ENCODE measurements at regions not wholly inside any gene's neighbourhood (a gene's known extent, or its start where the extent isn't known, plus 50 kb on each side); places are given as distances from the start of the nearest gene placed in this dataset.

DNA sequence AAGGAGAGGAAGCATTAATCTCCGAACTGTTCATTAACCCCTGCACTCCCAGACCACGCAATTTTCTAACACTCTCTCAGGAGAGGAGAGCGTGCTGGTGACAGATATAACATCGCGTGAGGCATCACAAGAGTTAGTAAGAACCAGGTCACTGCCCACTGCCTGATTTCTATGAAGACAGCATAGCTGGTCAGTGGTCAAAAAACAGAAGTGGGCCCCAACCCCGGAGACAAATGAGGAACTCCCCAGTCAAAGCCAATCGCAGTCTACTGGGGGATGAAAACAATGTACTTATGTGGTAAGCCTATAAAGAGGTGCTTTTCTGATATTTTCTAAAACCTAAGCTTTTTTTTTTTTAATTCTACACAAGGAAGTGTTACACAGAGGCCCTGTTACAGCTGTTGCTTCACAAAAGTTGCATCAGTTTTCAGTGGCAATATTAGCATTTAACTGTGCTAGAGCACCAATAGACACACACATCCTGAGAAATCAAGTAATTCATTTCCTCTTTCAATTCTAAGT lies 231.8 kb upstream of the IRF2BP2 start:
- no peaks in the 10 kb centered on the region for H3K9me3 ChIP-seq (ENCODE audit: control insufficient read depth, low read length)
- no peaks in the 10 kb centered on the region for H3K27me3 ChIP-seq (replicated peaks; ENCODE audit: control insufficient read depth, insufficient read depth, low read length, poor library complexity, severe bottlenecking)
- H3K4me1 ChIP-seq (ENCODE audit: control insufficient read depth, insufficient read depth, low read length, poor library complexity, severe bottlenecking): peaks cover 32% of the 10 kb centered on the region
- no peak for DNase-seq
- no peaks in the 10 kb centered on the region for H3K36me3 ChIP-seq (ENCODE audit: control insufficient read depth, insufficient read depth, low read length)
- H3K27ac ChIP-seq (ENCODE audit: insufficient read depth, low read length, poor library complexity, severe bottlenecking): no peak overlapping the region
- H3K4me3 ChIP-seq (ENCODE audit: insufficient read depth, low read depth, low read length, poor library complexity, severe bottlenecking): no peak overlapping the region

DNA sequence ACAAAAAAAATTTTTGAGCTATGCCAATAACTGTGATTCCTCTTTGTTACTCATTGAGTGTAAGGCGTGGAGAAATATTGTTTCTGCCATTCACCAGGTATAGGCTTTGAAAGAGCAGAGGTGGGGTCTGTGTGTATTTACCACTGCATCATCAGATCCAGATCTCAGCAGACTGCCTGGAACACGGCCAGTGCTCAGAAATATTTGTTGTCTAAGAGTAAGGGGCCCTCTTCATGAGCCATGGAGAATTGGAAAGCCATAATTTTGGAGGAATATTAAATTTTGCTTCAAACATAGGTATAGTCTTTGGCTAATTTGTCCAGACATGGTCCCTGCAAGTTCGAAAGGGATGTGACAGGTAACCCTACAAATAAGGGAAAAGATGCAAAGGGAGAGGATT lies 231.3 kb upstream of the IRF2BP2 start:
- Histone ChIP-seq H3K36me3 (ENCODE audit: control insufficient read depth, insufficient read depth, low read length) (no peaks in the 10 kb centered on the region), H3K4me3 (ENCODE audit: insufficient read depth, low read depth, low read length, poor library complexity, severe bottlenecking) (no peak overlapping the region), H3K27ac (ENCODE audit: insufficient read depth, low read length, poor library complexity, severe bottlenecking) (no peak overlapping the region), H3K27me3 (replicated peaks; ENCODE audit: control insufficient read depth, insufficient read depth, low read length, poor library complexity, severe bottlenecking) (no peaks in the 10 kb centered on the region), H3K9me3 (ENCODE audit: control insufficient read depth, low read length) (no peaks in the 10 kb centered on the region), H3K4me1 (ENCODE audit: control insufficient read depth, insufficient read depth, low read length, poor library complexity, severe bottlenecking) (peaks cover 32% of the 10 kb centered on the region)
- no peak for DNase-seq

DNA sequence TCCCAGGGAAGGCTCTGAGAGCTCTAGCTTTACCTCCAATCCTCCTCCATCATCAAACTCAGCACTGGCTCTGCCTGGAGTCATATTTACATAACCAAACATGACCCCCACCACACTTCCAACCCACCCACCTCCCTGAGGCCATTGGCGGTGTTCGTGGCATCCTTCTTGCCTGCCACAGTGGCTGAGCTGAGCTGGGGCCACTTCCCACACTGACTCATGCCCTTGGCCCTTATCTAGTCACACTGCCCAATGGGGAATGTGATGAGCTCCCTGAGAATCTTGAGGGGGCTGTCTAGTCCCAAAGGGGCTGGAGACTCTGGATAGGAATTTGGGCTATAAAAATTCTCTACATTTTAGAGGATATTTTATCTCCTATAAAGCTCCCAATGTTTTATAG lies 230.9 kb upstream of the IRF2BP2 start:
- DNase-seq: no peak
- Histone ChIP-seq H3K36me3 (ENCODE audit: control insufficient read depth, insufficient read depth, low read length) (no peaks in the 10 kb centered on the region), H3K27me3 (replicated peaks; ENCODE audit: control insufficient read depth, insufficient read depth, low read length, poor library complexity, severe bottlenecking) (no peaks in the 10 kb centered on the region), H3K27ac (ENCODE audit: insufficient read depth, low read length, poor library complexity, severe bottlenecking) (no peak overlapping the region), H3K4me3 (ENCODE audit: insufficient read depth, low read depth, low read length, poor library complexity, severe bottlenecking) (no peak overlapping the region), H3K4me1 (ENCODE audit: control insufficient read depth, insufficient read depth, low read length, poor library complexity, severe bottlenecking) (peaks cover 32% of the 10 kb centered on the region), H3K9me3 (ENCODE audit: control insufficient read depth, low read length) (no peaks in the 10 kb centered on the region)

DNA sequence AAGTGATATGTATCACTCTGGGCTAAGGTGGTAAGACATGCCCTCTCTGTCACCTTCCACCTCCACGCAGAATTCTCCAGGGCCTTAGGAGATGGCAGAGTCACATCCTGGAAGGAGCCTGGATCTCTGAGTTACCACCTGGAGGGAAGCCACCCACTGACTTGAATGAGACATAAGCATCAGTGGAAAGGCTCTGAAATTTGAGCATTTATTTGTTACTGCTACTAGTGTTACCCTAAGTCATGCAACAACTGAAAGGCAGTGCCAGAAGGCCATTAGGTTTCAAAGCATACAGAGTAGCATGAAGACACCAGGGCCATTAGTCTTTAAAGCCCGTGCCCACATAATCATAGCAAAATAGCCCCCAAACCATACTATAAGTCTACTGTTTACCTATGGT lies 230.3 kb upstream of the IRF2BP2 start:
- no peak overlapping the region for H3K27ac ChIP-seq (ENCODE audit: insufficient read depth, low read length, poor library complexity, severe bottlenecking)
- no peaks in the 10 kb centered on the region for H3K9me3 ChIP-seq (ENCODE audit: control insufficient read depth, low read length)
- H3K27me3 ChIP-seq (replicated peaks; ENCODE audit: control insufficient read depth, insufficient read depth, low read length, poor library complexity, severe bottlenecking): no peaks in the 10 kb centered on the region
- DNase-seq: no peak
- H3K4me1 ChIP-seq (ENCODE audit: control insufficient read depth, insufficient read depth, low read length, poor library complexity, severe bottlenecking): peaks cover 32% of the 10 kb centered on the region
- no peaks in the 10 kb centered on the region for H3K36me3 ChIP-seq (ENCODE audit: control insufficient read depth, insufficient read depth, low read length)
- no peak overlapping the region for H3K4me3 ChIP-seq (ENCODE audit: insufficient read depth, low read depth, low read length, poor library complexity, severe bottlenecking)

DNA sequence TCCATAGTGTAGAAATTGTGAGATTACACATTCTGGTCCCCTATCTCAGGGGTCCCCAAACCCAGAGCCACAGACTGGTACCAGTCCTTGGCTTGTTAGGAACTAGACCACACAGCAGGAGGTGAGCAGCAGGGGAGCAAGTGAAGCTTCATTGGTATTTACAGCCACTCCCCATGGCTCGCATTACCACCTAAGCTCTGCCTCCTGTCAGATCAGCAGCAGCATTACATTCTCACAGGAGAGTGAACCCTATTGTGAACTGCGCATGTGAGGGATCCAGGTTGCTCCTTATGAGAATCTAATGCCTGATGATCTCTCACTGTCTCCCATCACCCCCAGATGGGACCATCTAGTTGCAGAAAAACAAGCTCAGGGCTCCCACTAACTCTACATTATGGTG lies 229.7 kb upstream of the IRF2BP2 start:
- DNase-seq: no peak
- Histone ChIP-seq H3K4me1 (ENCODE audit: control insufficient read depth, insufficient read depth, low read length, poor library complexity, severe bottlenecking) (peaks cover 28% of the 10 kb centered on the region), H3K9me3 (ENCODE audit: control insufficient read depth, low read length) (no peaks in the 10 kb centered on the region), H3K4me3 (ENCODE audit: insufficient read depth, low read depth, low read length, poor library complexity, severe bottlenecking) (no peak overlapping the region), H3K27ac (ENCODE audit: insufficient read depth, low read length, poor library complexity, severe bottlenecking) (no peak overlapping the region), H3K36me3 (ENCODE audit: control insufficient read depth, insufficient read depth, low read length) (no peaks in the 10 kb centered on the region), H3K27me3 (replicated peaks; ENCODE audit: control insufficient read depth, insufficient read depth, low read length, poor library complexity, severe bottlenecking) (no peaks in the 10 kb centered on the region)

DNA sequence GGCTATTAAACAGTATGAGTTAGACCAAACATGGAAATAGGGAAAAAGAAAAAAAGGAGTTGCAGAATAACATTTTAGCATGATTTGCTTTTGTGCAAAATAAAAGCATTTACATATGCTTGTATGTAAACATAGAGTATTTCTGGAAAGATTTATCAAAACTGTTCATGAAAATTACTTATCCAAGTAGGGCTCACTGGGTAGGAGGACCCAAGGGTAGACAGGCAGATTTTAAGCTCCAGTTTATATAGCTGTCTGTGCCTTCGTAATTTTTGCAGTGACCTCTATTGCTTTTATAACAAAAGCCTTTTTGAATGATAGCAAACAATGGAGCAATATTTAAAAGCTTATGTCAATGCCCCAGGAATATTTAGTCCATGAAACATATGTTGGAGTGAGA lies 228.8 kb upstream of the IRF2BP2 start:
- DNase-seq: no peak
- Histone ChIP-seq H3K4me1 (ENCODE audit: control insufficient read depth, insufficient read depth, low read length, poor library complexity, severe bottlenecking) (peaks cover 20% of the 10 kb centered on the region), H3K27ac (ENCODE audit: insufficient read depth, low read length, poor library complexity, severe bottlenecking) (no peak overlapping the region), H3K36me3 (ENCODE audit: control insufficient read depth, insufficient read depth, low read length) (no peaks in the 10 kb centered on the region), H3K9me3 (ENCODE audit: control insufficient read depth, low read length) (no peaks in the 10 kb centered on the region), H3K4me3 (ENCODE audit: insufficient read depth, low read depth, low read length, poor library complexity, severe bottlenecking) (no peak overlapping the region), H3K27me3 (replicated peaks; ENCODE audit: control insufficient read depth, insufficient read depth, low read length, poor library complexity, severe bottlenecking) (no peaks in the 10 kb centered on the region)

DNA sequence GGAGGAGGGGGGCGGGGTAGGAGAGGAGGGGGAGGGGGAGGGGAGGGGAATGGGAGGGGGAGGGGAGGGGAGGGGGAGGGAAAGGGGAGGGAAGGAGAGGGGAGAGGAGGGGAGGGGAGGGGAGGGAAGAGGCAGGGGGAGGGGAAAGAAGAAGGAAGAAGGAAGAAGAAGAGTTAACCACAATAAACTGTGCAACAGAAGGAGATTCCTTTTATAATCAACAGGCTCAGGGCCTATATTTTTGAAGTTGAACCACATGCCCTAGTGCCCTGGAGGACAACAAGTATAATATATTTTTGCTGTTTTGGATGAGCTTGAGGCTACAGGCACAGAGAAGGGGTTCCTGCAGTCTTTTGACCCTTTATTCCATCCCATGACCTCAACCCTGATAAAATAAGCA lies 228.2 kb upstream of the IRF2BP2 start:
- H3K36me3 ChIP-seq (ENCODE audit: control insufficient read depth, insufficient read depth, low read length): no peaks in the 10 kb centered on the region
- peaks cover 15% of the 10 kb centered on the region for H3K4me1 ChIP-seq (ENCODE audit: control insufficient read depth, insufficient read depth, low read length, poor library complexity, severe bottlenecking)
- H3K27me3 ChIP-seq (replicated peaks; ENCODE audit: control insufficient read depth, insufficient read depth, low read length, poor library complexity, severe bottlenecking): no peaks in the 10 kb centered on the region
- H3K9me3 ChIP-seq (ENCODE audit: control insufficient read depth, low read length): no peaks in the 10 kb centered on the region
- H3K4me3 ChIP-seq (ENCODE audit: insufficient read depth, low read depth, low read length, poor library complexity, severe bottlenecking): no peak overlapping the region
- no peak for DNase-seq
- no peak overlapping the region for H3K27ac ChIP-seq (ENCODE audit: insufficient read depth, low read length, poor library complexity, severe bottlenecking)

DNA sequence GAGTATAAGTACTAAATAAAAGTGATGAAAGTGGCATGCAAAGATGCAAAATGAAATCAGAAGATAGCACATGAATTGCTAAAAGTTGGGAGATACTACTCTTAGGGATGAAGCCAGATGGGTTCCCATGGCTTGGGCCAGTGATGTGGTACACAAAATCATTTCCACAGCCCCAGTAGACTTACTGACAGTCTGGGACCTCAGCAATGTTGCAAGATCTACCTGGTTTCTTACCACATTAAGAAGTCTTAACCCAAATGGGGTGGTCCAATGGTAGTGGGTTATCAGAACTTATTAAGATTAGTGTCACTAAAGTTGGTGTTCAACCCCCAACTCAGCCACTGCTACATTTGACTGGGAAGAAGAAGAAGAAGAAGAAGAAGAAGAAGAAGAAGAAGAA lies 227.7 kb upstream of the IRF2BP2 start:
- no peak overlapping the region for H3K4me3 ChIP-seq (ENCODE audit: insufficient read depth, low read depth, low read length, poor library complexity, severe bottlenecking)
- H3K9me3 ChIP-seq (ENCODE audit: control insufficient read depth, low read length): no peaks in the 10 kb centered on the region
- H3K27ac ChIP-seq (ENCODE audit: insufficient read depth, low read length, poor library complexity, severe bottlenecking): no peak overlapping the region
- H3K4me1 ChIP-seq (ENCODE audit: control insufficient read depth, insufficient read depth, low read length, poor library complexity, severe bottlenecking): peaks cover 10% of the 10 kb centered on the region
- no peak for DNase-seq
- H3K36me3 ChIP-seq (ENCODE audit: control insufficient read depth, insufficient read depth, low read length): no peaks in the 10 kb centered on the region
- H3K27me3 ChIP-seq (replicated peaks; ENCODE audit: control insufficient read depth, insufficient read depth, low read length, poor library complexity, severe bottlenecking): no peaks in the 10 kb centered on the region

DNA sequence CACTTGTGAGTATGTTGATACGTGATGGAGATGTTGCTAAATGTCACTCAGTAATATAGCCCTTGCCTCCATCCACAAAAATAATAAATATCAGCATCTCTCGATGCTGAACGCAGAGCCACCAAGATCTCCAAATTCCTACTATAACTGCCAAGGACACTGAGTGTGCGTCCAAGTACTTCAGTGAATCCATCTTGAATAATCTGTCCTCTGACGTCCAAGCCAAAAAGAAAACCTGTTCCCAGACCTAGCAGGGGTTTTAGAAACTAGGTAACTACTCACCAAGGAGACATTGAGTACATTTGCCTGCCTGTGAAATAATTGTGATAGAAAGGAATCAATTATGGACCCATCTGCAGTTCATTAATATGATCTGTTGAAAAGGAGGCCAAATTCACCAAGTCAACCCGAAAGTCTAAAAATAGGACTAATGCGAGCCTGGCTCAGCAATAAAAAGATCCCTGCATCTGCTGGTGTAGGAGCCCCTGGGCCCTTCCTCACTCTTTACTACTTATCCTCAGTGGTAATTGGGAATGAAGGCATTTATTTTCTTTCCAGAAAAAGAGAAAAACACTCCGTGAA lies 226.9 kb upstream of the IRF2BP2 start:
- Histone ChIP-seq H3K27me3 (replicated peaks; ENCODE audit: control insufficient read depth, insufficient read depth, low read length, poor library complexity, severe bottlenecking) (no peaks in the 10 kb centered on the region), H3K4me3 (ENCODE audit: insufficient read depth, low read depth, low read length, poor library complexity, severe bottlenecking) (no peak overlapping the region), H3K36me3 (ENCODE audit: control insufficient read depth, insufficient read depth, low read length) (no peaks in the 10 kb centered on the region), H3K27ac (ENCODE audit: insufficient read depth, low read length, poor library complexity, severe bottlenecking) (no peak overlapping the region), H3K4me1 (ENCODE audit: control insufficient read depth, insufficient read depth, low read length, poor library complexity, severe bottlenecking) (peaks cover 4% of the 10 kb centered on the region), H3K9me3 (ENCODE audit: control insufficient read depth, low read length) (no peaks in the 10 kb centered on the region)
- no peak for DNase-seq

DNA sequence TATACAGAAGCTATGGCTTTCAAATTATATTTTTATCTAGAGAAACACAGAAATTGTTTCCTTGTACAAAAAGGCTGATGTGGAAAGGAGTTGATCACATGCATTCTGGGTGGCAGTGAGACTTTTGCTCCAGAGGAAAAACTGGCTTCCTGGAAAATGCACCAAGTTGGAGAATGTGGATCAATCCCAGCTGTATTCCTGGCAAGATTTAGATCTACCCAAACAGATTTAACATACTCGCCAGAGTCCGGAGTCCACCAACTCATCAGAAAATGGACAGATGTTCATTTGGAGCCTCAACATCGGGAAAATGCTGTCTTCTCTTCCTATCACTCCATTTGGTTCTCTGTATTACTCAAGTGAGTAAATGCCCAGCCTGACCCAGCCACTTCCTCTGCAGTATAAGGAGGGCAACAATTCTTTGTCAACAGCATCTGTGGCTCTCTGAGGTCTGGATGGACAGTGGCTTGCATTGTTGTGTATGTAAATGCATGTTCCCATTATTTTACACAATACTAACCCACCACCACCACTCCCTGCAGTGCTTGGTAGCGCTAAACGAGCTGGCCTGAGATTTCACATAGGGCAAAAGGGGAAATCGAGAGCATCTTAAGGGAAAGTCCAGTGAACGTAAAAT lies 226.2 kb upstream of the IRF2BP2 start:
- no peak for DNase-seq
- no peak overlapping the region for H3K4me3 ChIP-seq (ENCODE audit: insufficient read depth, low read depth, low read length, poor library complexity, severe bottlenecking)

More for the DNA sequence above, 226.2 kb upstream of the IRF2BP2 start:
- H3K9me3 ChIP-seq (ENCODE audit: control insufficient read depth, low read length): no peaks in the 10 kb centered on the region
- H3K4me1 ChIP-seq (ENCODE audit: control insufficient read depth, insufficient read depth, low read length, poor library complexity, severe bottlenecking): peaks cover 4% of the 10 kb centered on the region
- no peaks in the 10 kb centered on the region for H3K27me3 ChIP-seq (replicated peaks; ENCODE audit: control insufficient read depth, insufficient read depth, low read length, poor library complexity, severe bottlenecking)
- H3K27ac ChIP-seq (ENCODE audit: insufficient read depth, low read length, poor library complexity, severe bottlenecking): no peak overlapping the region
- H3K36me3 ChIP-seq (ENCODE audit: control insufficient read depth, insufficient read depth, low read length): no peaks in the 10 kb centered on the region

Measured in effector memory CD4-positive, alpha-beta T cell (primary cell).